ENCODE measurements at regions not wholly inside any gene's neighbourhood (a gene's known extent, or its start where the extent isn't known, plus 50 kb on each side); places are given as distances from the start of the nearest gene placed in this dataset.

DNA sequence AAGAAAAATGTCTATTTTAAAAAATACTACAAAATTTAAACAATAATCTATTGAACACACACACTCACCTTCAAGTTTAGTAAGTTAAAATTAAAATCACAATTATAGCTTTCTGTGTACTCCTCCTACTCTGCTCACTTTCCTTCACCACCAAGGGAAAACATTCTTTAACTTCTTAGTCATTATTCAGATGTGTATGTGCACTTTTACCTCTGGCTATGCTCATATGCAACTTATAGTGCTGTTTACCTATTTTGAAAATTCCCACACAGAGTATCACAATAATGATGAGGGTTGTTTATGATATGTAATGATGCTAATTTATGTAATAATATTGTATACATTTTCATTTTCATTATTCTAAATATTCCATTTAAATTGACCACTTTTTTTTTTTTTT is 661.4 kb downstream of the MRPL39 start:
- intact Hi-C loops (cut with DNase I), result no loop called here
- Histone ChIP-seq H3K4me3 (no peak overlapping the region), H3K27ac (no peak overlapping the region), H3K9me3 (no peaks in the 10 kb centered on the region), H3K27me3 (no peaks in the 10 kb centered on the region), H3K4me1 (no peaks in the 10 kb centered on the region), H3K36me3 (no peaks in the 10 kb centered on the region)
- DNase-seq (no peak), ATAC-seq (no peak)
- TF ChIP-seq, protein P1, sequence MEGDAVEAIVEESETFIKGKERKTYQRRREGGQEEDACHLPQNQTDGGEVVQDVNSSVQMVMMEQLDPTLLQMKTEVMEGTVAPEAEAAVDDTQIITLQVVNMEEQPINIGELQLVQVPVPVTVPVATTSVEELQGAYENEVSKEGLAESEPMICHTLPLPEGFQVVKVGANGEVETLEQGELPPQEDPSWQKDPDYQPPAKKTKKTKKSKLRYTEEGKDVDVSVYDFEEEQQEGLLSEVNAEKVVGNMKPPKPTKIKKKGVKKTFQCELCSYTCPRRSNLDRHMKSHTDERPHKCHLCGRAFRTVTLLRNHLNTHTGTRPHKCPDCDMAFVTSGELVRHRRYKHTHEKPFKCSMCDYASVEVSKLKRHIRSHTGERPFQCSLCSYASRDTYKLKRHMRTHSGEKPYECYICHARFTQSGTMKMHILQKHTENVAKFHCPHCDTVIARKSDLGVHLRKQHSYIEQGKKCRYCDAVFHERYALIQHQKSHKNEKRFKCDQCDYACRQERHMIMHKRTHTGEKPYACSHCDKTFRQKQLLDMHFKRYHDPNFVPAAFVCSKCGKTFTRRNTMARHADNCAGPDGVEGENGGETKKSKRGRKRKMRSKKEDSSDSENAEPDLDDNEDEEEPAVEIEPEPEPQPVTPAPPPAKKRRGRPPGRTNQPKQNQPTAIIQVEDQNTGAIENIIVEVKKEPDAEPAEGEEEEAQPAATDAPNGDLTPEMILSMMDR (IDR thresholded peaks at IDR 0.05), result no peak

DNA sequence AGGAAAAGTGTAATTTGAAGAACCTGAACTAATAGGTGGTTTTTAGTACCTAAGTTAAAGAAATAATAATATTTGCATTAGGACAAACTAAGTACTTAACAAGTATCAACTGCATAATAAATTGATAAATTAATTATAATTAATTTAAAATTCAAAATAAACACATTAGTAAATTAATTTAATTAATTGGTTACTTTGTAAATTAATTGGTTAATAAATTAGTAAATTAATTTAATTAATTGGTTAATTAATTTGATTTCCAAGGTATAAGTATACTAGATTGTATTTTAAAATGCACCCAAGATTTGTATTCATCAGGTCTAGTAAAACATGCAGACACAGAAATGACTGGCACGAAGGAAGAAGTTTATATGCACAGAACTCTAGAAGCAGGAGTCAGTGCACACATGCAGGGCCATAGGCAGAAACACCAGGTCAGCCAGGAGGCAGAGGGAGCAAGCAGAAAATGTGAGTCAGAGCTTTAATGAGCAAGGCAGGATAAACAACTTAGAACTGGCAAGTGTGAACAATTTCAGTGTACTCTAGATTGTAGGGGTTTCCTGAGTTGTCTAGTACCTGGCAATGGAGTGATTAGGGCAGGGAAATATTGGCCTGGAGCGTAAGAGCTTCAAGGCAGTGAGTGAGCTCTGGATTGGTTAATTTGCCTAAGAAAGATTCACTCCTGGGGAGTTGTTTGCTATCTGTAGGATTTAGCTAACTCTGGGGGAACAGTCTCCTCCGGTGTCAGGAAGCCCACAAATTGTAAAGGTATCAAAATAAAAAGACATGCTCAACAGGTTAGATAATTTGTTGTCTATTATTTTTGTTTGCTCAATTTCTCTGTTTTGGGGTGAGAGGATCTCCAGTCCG is 665.7 kb downstream of the MRPL39 start:
- H3K36me3 ChIP-seq, result no peaks in the 10 kb centered on the region
- no peaks in the 10 kb centered on the region for H3K9me3 ChIP-seq
- H3K27me3 ChIP-seq, result no peaks in the 10 kb centered on the region
- no peaks in the 10 kb centered on the region for H3K4me1 ChIP-seq
- TF ChIP-seq, protein P1 (IDR thresholded peaks at IDR 0.05), result no peak
- DNase-seq (no peak), ATAC-seq (peak; percentile 29)
- H3K4me3 ChIP-seq, result no peak overlapping the region
- intact Hi-C loops (cut with DNase I), result no loop called here
- H3K27ac ChIP-seq, result no peak overlapping the region

DNA sequence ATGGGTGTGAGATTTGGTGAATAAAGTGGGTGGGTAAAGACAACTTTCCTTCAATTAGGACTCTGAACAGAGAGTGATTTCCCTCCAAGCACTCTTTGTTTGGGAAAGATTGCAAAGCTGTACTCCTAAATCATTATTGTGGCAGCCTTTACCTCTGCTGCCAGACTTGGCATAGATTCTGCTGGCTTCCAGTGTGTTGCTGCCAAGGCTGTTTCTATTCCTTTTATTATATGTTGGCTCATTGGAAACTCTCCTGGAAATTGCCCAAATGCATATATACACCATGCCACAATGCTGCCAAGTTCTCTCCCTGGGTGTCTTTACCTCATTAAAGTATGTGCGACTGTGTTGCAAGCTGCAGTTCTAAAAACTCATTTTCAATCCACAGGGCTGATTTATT is 668.0 kb downstream of the MRPL39 start:
- ATAC-seq (no peak), DNase-seq (no peak)
- Histone ChIP-seq H3K36me3 (no peaks in the 10 kb centered on the region), H3K9me3 (no peaks in the 10 kb centered on the region), H3K27ac (no peak overlapping the region), H3K4me1 (no peaks in the 10 kb centered on the region), H3K27me3 (no peaks in the 10 kb centered on the region), H3K4me3 (no peak overlapping the region)
- TF ChIP-seq, protein P1 (IDR thresholded peaks at IDR 0.05), result no peak
- intact Hi-C loops (cut with DNase I), result no loop called here

DNA sequence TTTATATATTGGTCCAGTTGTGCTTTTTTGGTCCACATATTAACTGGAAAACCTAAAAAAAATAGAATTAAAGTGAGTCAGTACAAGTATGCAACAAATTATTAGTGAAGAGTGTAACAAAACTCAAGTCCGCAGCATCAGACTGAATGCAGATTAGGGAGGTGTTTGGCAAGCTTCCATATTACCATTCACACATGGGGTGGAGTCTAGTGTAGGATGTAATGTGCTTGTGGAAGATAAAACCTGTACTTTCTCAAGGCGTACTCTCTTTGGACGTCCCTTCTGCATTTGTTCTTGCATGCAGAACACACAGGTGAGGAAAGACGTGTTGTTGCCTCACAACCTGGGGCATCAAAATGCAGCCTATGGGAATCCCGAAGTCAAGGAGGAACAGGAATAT is 668.7 kb downstream of the MRPL39 start:
- Histone ChIP-seq H3K9me3 (no peaks in the 10 kb centered on the region), H3K27me3 (no peaks in the 10 kb centered on the region), H3K4me1 (no peaks in the 10 kb centered on the region), H3K27ac (no peak overlapping the region), H3K4me3 (no peak overlapping the region), H3K36me3 (no peaks in the 10 kb centered on the region)
- no peak for ATAC-seq
- intact Hi-C loops (cut with DNase I), result no loop called here
- DNase-seq, result no peak
- TF ChIP-seq, protein P1 (IDR thresholded peaks at IDR 0.05), result no peak

DNA sequence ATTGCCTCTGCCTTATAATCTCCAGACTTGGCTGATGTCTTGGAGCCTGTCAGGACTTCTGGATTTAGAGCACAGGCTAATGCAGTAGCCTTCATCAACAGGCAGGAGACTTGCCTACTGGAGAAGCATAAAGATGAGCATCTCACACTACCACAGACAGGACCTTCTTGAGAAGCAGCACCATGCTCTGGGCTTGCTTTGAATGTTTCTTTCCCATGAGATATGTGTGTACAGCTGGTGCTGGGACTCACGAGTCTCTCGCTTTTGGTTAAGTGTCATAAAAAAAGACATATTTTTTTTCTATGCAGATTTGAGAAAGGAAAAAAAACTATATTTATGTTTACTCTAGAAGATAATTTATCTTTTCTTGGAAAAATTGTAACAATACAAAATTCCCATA is 671.3 kb downstream of the MRPL39 start:
- H3K27me3 ChIP-seq, result no peaks in the 10 kb centered on the region
- TF ChIP-seq, protein P1 (IDR thresholded peaks at IDR 0.05), result no peak
- ATAC-seq (no peak), DNase-seq (no peak)
- H3K9me3 ChIP-seq, result no peaks in the 10 kb centered on the region
- H3K36me3 ChIP-seq, result no peaks in the 10 kb centered on the region
- H3K4me3 ChIP-seq, result no peak overlapping the region
- no peak overlapping the region for H3K27ac ChIP-seq
- no peaks in the 10 kb centered on the region for H3K4me1 ChIP-seq
- intact Hi-C loops (cut with DNase I), result no loop called here
